Coronary artery (tissue), 2 donors: ENCODE measurements at regions not wholly inside any gene's neighbourhood (a gene's known extent, or its start where the extent isn't known, plus 50 kb on each side); places are given as distances from the start of the nearest gene placed in this dataset.

Experiments used
- DNase-seq: peaks from one replicate; pipeline ENCODE4 v3.0.0-alpha.2; 2017; ENCODE audit warnings: low spot score
- H3K27ac ChIP-seq, 2 donors: fragments of 200-600 bp; sonication (generic); one replicate each; pipeline ENCODE4 v1.5.1; 2016 to 2019
- H3K4me3 ChIP-seq: fragments of 200-600 bp; sonication (generic); 2 replicates; pipeline ENCODE4 v1.5.1; 2016; ENCODE audit warnings: mild to moderate bottlenecking, moderate library complexity
- TF ChIP-seq, protein P1 (sequence below): fragments of 200-600 bp; sonication (generic); IDR thresholded peaks from one replicate; pipeline ENCODE4 v1.5.1; 2019; ENCODE audit warnings: antibody characterized with exemption

DNA sequence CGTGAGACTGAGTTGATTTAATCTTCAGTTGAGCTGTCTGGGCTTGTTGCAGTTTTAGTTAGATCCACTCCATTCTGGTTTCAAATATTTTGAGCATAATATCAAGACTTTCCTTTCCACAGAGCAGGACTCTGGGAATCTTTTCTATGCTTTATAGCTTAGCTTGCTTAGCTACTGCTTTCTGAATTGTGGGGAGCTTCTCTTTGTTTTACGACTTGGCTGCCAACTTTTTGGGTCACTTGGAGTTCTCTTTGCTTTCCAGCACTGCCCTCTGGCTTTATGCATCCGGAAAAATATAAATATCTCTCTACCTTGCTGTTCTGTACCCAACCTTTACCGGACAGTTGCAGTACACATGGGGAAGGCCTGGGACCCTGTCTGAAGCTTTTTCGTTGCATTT lies 292.1 kb downstream of the STIM2 start:
- Histone ChIP-seq H3K27ac (no peak overlapping the region), H3K4me3 (no peak overlapping the region)
- no peak for DNase-seq
- TF ChIP-seq, protein P1, sequence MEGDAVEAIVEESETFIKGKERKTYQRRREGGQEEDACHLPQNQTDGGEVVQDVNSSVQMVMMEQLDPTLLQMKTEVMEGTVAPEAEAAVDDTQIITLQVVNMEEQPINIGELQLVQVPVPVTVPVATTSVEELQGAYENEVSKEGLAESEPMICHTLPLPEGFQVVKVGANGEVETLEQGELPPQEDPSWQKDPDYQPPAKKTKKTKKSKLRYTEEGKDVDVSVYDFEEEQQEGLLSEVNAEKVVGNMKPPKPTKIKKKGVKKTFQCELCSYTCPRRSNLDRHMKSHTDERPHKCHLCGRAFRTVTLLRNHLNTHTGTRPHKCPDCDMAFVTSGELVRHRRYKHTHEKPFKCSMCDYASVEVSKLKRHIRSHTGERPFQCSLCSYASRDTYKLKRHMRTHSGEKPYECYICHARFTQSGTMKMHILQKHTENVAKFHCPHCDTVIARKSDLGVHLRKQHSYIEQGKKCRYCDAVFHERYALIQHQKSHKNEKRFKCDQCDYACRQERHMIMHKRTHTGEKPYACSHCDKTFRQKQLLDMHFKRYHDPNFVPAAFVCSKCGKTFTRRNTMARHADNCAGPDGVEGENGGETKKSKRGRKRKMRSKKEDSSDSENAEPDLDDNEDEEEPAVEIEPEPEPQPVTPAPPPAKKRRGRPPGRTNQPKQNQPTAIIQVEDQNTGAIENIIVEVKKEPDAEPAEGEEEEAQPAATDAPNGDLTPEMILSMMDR = no peak

- DNase-seq = no peak
- H3K27ac ChIP-seq = no peak overlapping the region
- no peak overlapping the region for H3K4me3 ChIP-seq
- TF ChIP-seq, protein P1 = no peak
Observed at GRCh38 chr4:27154706-27155105, 294.1 kb downstream of the STIM2 start.

GRCh38 chr4:27161191-27161590 lies 300.6 kb downstream of the STIM2 start:
- TF ChIP-seq, protein P1 = no peak
- H3K27ac ChIP-seq = no peak overlapping the region
- DNase-seq = no peak
- no peak overlapping the region for H3K4me3 ChIP-seq

- Histone ChIP-seq H3K27ac (no peak overlapping the region), H3K4me3 (no peak overlapping the region)
- TF ChIP-seq, protein P1 = no peak
- DNase-seq = no peak
Observed at GRCh38 chr4:27168783-27169182, 308.1 kb downstream of the STIM2 start.

DNA sequence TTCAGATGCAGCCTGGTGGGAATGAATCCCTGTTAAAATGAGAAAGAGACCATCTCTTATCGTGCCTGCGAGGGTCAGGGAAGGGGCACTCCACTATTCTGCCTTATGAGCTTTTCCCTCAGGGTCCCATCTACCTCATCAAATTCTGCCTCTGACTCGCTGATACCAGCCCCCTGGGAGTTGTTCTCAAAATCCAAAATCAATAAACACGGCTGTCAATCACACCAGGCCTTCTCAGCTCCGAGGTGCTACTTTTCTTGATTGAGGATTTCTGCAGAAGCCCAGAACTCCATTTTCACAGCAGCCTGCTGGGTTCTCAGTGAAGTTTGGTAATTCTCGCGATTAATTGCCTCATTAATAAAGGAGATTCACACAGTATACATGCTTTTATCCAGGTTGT lies 312.6 kb downstream of the STIM2 start:
- TF ChIP-seq, protein P1 = no peak
- DNase-seq = no peak
- Histone ChIP-seq H3K4me3 (no peak overlapping the region), H3K27ac (no peak overlapping the region)

DNA sequence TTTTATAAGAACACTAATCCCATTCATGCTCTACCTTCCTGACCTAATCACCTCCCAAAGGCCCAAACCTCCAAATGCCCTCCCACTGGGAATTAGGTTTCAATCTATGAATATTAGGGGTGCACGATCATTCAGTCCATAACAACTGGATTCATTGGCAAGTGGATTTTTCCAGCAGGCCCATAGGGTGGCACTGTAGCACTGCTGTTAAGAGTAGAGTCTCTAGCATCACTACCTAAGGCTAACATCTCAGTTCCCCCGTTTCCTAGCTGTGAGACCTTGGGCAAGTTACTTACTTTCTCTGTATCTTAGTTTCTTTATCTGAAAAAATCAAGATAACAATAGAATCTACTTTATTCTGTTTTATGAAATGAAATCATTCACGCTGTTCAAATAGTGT lies 315.8 kb downstream of the STIM2 start:
- TF ChIP-seq, protein P1 = peak; percentile 13
- DNase-seq = no peak
- Histone ChIP-seq H3K27ac (no peak overlapping the region), H3K4me3 (no peak overlapping the region)

DNA sequence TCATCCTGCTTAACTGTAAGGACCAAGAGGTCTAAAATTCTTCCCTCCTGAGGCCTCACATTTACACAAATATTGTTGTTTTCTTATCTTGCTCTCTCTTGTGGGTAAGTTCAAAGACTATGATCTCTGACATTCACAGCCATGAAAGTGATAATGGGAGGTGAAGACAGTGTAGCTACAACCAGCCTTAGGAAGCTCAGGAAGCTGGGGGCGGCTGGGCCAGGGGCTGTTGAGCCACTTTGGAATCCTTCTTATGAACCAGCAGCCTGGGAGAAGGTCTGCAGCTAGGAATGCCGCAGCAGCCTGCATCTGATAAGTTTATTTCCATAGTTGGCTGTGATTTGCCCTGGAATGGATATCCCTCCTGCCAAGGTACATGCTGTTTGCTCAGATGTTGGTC lies 316.2 kb downstream of the STIM2 start:
- no peak overlapping the region for H3K27ac ChIP-seq
- TF ChIP-seq, protein P1 = no peak
- no peak for DNase-seq

More for the DNA sequence above, 316.2 kb downstream of the STIM2 start:
- H3K4me3 ChIP-seq = no peak overlapping the region
